ENCODE measurements at regions not wholly inside any gene's neighbourhood (a gene's known extent, or its start where the extent isn't known, plus 50 kb on each side); places are given as distances from the start of the nearest gene placed in this dataset.

DNA sequence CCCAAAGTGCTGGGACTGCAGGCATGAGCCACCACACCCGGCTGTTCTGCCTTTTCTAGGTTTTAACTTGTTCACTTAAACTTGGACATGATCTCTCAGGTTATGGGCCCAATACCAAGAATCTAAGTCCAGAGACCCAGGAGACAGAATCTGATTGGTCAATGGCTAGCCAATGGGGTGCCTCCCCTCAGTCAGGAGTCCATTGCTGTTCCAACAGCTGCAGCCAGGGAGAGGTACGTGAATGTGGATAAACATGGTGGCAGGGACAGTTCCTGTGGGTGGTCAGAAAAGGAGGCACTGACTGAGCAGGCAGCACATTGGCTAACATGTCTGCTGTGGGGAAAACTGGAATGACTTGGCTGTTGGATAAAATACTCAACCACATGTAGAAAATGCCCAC, 140.3 kb downstream of the RPLP1 start:
- TF ChIP-seq CTCF (IDR thresholded peaks at IDR 0.05) = no peak
- no peak for TF ChIP-seq POLR2A (IDR thresholded peaks at IDR 0.05)
- TF ChIP-seq EP300 (IDR thresholded peaks at IDR 0.05) = no peak

All from gastroesophageal sphincter (tissue), 3 donors.